Neural cell (in vitro differentiated cells): ENCODE measurements at regions not wholly inside any gene's neighbourhood (a gene's known extent, or its start where the extent isn't known, plus 50 kb on each side); places are given as distances from the start of the nearest gene placed in this dataset.

Source experiments
- H2AFZ ChIP-seq: fragments of 200-600, 300-800 bp; sonication (generic), shearing (Covaris generic); 2 replicates; pipeline ENCODE4 v1.6.0; 2014; ENCODE audit warnings: low read depth, mild to moderate bottlenecking, antibody characterized with exemption, low read length, moderate library complexity
- H3F3A ChIP-seq: fragments of 200-600 bp; shearing (Covaris generic); 2 replicates; pipeline ENCODE4 v1.6.1; 2016; ENCODE audit warnings: mild to moderate bottlenecking, moderate library complexity, mixed read lengths, antibody characterized with exemption, low read length; ENCODE audit not compliant: insufficient read depth, poor library complexity, severe bottlenecking
- H3K27ac ChIP-seq: fragments of 200-600, 300-800 bp; sonication (generic), shearing (Covaris generic); 2 replicates; pipeline ENCODE4 v1.5.1; 2014; ENCODE audit warnings: mild to moderate bottlenecking, low read length, moderate library complexity
- H3K27me3 ChIP-seq: fragments of 300-800, 200-600 bp; sonication (generic), shearing (Covaris generic); 2 replicates; pipeline ENCODE4 v1.6.0; 2014; ENCODE audit warnings: mild to moderate bottlenecking, low read depth, low read length, moderate library complexity; ENCODE audit not compliant: insufficient read depth
- H3K36me3 ChIP-seq: fragments of 300-800, 200-600 bp; sonication (generic), shearing (Covaris generic); 2 replicates; pipeline ENCODE4 v1.5.1; 2014; ENCODE audit warnings: mild to moderate bottlenecking, antibody characterized with exemption, low read length, moderate library complexity; ENCODE audit not compliant: insufficient read depth
- H3K4me2 ChIP-seq: fragments of 300-800, 200-600 bp; sonication (generic), shearing (Covaris generic); 2 replicates; pipeline ENCODE4 v1.6.0; 2014; ENCODE audit warnings: mild to moderate bottlenecking, low read length
- H3K4me3 ChIP-seq: fragments of 300-800, 200-600 bp; sonication (generic), shearing (Covaris generic); 2 replicates; pipeline ENCODE4 v1.5.1; 2014; ENCODE audit warnings: mild to moderate bottlenecking, low read length, moderate library complexity
- H3K79me2 ChIP-seq: fragments of 200-600 bp; shearing (Covaris generic); replicated peaks from 2 replicates; pipeline ENCODE4 v1.6.0; 2014; ENCODE audit warnings: mild to moderate bottlenecking, low read length, moderate library complexity; ENCODE audit not compliant: insufficient read depth
- H3K9ac ChIP-seq: fragments of 300-800, 200-600 bp; sonication (generic), shearing (Covaris generic); 2 replicates; pipeline ENCODE4 v1.6.1; 2016; ENCODE audit warnings: mild to moderate bottlenecking, low read length, mixed read lengths
- H3K9me2 ChIP-seq: fragments of 200-600 bp; shearing (Covaris generic); 2 replicates; pipeline ENCODE4 v1.6.1; 2016; ENCODE audit warnings: mild to moderate bottlenecking, low read length, mixed read lengths; ENCODE audit not compliant: insufficient read depth
- H3K9me3 ChIP-seq: fragments of 200-600, 300-800 bp; sonication (generic), shearing (Covaris generic); 2 replicates; pipeline ENCODE4 v1.6.1; 2016; ENCODE audit warnings: mild to moderate bottlenecking, mixed run types, low read length, moderate library complexity, mixed read lengths
- H4K20me1 ChIP-seq: fragments of 200-600 bp; shearing (Covaris generic); 2 replicates; pipeline ENCODE4 v1.6.1; 2016; ENCODE audit warnings: mild to moderate bottlenecking, mixed run types; ENCODE audit not compliant: insufficient read depth
- CTCF ChIP-seq: fragments of 450-650 bp; IDR thresholded peaks from 2 replicates; pipeline ENCODE4 v1.5.1; 2014; ENCODE audit warnings: antibody characterized with exemption, mild to moderate bottlenecking, moderate library complexity; ENCODE audit not compliant: poor library complexity, severe bottlenecking
- EP300 ChIP-seq: fragments of 450-650 bp; conservative IDR thresholded peaks from 2 replicates; pipeline ENCODE4 v1.6.1; 2014; ENCODE audit warnings: antibody characterized with exemption, mild to moderate bottlenecking, moderate library complexity; ENCODE audit not compliant: poor library complexity, severe bottlenecking
- EZH2 ChIP-seq: fragments of 200-600, 300-800 bp; shearing (Covaris generic), sonication (generic); IDR thresholded peaks from 2 replicates; pipeline ENCODE4 v1.6.1; 2014; ENCODE audit warnings: antibody characterized with exemption, low read length, borderline replicate concordance, mild to moderate bottlenecking; ENCODE audit not compliant: insufficient read depth, poor library complexity, severe bottlenecking
- MXI1 ChIP-seq: fragments of 450-650 bp; conservative IDR thresholded peaks from 2 replicates; pipeline ENCODE4 v1.6.1; 2014; ENCODE audit warnings: antibody characterized with exemption, mild to moderate bottlenecking; ENCODE audit not compliant: poor library complexity, severe bottlenecking
- POLR2AphosphoS5 ChIP-seq: IDR thresholded peaks from 2 replicates; pipeline ENCODE4 v1.6.1; 2012
- RAD21 ChIP-seq: fragments of 450-650 bp; conservative IDR thresholded peaks from 2 replicates; pipeline ENCODE4 v1.6.1; 2014; ENCODE audit warnings: antibody characterized with exemption, mild to moderate bottlenecking, moderate library complexity
- REST ChIP-seq: IDR thresholded peaks from 2 replicates; pipeline ENCODE4 v1.6.1; 2012; ENCODE audit warnings: borderline replicate concordance
- SMC3 ChIP-seq: fragments of 450-650 bp; conservative IDR thresholded peaks from 2 replicates; pipeline ENCODE4 v1.6.1; 2014; ENCODE audit warnings: antibody characterized with exemption, mild to moderate bottlenecking, moderate library complexity; ENCODE audit not compliant: poor library complexity
- TAF1 ChIP-seq: IDR thresholded peaks from 2 replicates; pipeline ENCODE4 v1.6.1; 2012; ENCODE audit warnings: low read depth

- H2AFZ ChIP-seq: no peak overlapping the region
- no peaks in the 10 kb centered on the region for H4K20me1 ChIP-seq
- no peak overlapping the region for H3K9ac ChIP-seq
- H3F3A ChIP-seq: no peaks in the 10 kb centered on the region
- no peaks in the 10 kb centered on the region for H3K79me2 ChIP-seq
- H3K4me3 ChIP-seq: no peak overlapping the region
- no peaks in the 10 kb centered on the region for H3K27me3 ChIP-seq
- no peak overlapping the region for H3K4me2 ChIP-seq
- TF ChIP-seq MXI1 (no peak), REST (no peak), POLR2AphosphoS5 (no peak), SMC3 (no peak), EP300 (no peak), TAF1 (no peak), EZH2 (no peak), RAD21 (no peak)
- no peaks in the 10 kb centered on the region for H3K36me3 ChIP-seq
- H3K27ac ChIP-seq: no peak overlapping the region
- H3K9me2 ChIP-seq: no peaks in the 10 kb centered on the region
- no peaks in the 10 kb centered on the region for H3K9me3 ChIP-seq
Observed at GRCh38 chr4:138758196-138758595, 257.4 kb upstream of the NOCT start.

GRCh38 chr4:138757432-138757831, 258.1 kb upstream of the NOCT start:
- no peaks in the 10 kb centered on the region for H3K79me2 ChIP-seq
- H3F3A ChIP-seq: no peaks in the 10 kb centered on the region
- H3K9me2 ChIP-seq: no peaks in the 10 kb centered on the region
- H3K4me3 ChIP-seq: no peak overlapping the region
- no peak overlapping the region for H3K27ac ChIP-seq
- no peaks in the 10 kb centered on the region for H4K20me1 ChIP-seq
- H3K27me3 ChIP-seq: no peaks in the 10 kb centered on the region
- H3K9ac ChIP-seq: no peak overlapping the region
- no peaks in the 10 kb centered on the region for H3K9me3 ChIP-seq
- no peak overlapping the region for H2AFZ ChIP-seq
- H3K36me3 ChIP-seq: no peaks in the 10 kb centered on the region
- no peak for TF ChIP-seq RAD21
- TF ChIP-seq EZH2: no peak
- no peak for TF ChIP-seq REST
- no peak for TF ChIP-seq SMC3
- TF ChIP-seq EP300: no peak
- TF ChIP-seq POLR2AphosphoS5: no peak
- TF ChIP-seq MXI1: no peak
- no peak for TF ChIP-seq TAF1
- no peak for TF ChIP-seq CTCF
- no peak overlapping the region for H3K4me2 ChIP-seq
